Ishikawa (cell line): ENCODE measurements at regions not wholly inside any gene's neighbourhood (a gene's known extent, or its start where the extent isn't known, plus 50 kb on each side); places are given as distances from the start of the nearest gene placed in this dataset.

Experiments
- CEBPB ChIP-seq: IDR thresholded peaks from 2 replicates; pipeline ENCODE4 v1.6.1; 2012
- CREB1 ChIP-seq: IDR thresholded peaks from 2 replicates; pipeline ENCODE4 v1.6.1; 2012; ENCODE audit warnings: low read depth
- EGR1 ChIP-seq: IDR thresholded peaks from 2 replicates; pipeline ENCODE4 v1.6.1; 2012
- EP300 ChIP-seq: IDR thresholded peaks from 2 replicates; pipeline ENCODE4 v1.6.1; 2012; ENCODE audit warnings: borderline replicate concordance
- FOXM1 ChIP-seq: IDR thresholded peaks from 2 replicates; pipeline ENCODE4 v1.6.1; 2012; ENCODE audit warnings: low read depth, borderline replicate concordance
- NFIC ChIP-seq: IDR thresholded peaks from 2 replicates; pipeline ENCODE4 v1.6.1; 2012
- RAD21 ChIP-seq: IDR thresholded peaks from 2 replicates; pipeline ENCODE4 v1.6.1; 2012; ENCODE audit warnings: low read depth
- REST ChIP-seq: IDR thresholded peaks from 2 replicates; pipeline ENCODE4 v1.6.1; 2012; ENCODE audit warnings: low read depth, mild to moderate bottlenecking
- TAF1 ChIP-seq: IDR thresholded peaks from 2 replicates; pipeline ENCODE4 v1.6.1; 2012; ENCODE audit warnings: low read depth, mild to moderate bottlenecking
- TCF12 ChIP-seq: IDR thresholded peaks from 2 replicates; pipeline ENCODE4 v1.6.1; 2012; ENCODE audit warnings: low read depth
- TEAD4 ChIP-seq: IDR thresholded peaks from 2 replicates; pipeline ENCODE4 v1.6.1; 2012
- USF1 ChIP-seq: IDR thresholded peaks from 2 replicates; pipeline ENCODE4 v1.6.1; 2012
- YY1 ChIP-seq: IDR thresholded peaks from 2 replicates; pipeline ENCODE4 v1.6.1; 2012; ENCODE audit warnings: low read depth
- ZBTB7A ChIP-seq: IDR thresholded peaks from 2 replicates; pipeline ENCODE4 v1.6.1; 2012; ENCODE audit warnings: low read depth
- TF ChIP-seq, protein P1 (sequence below): IDR thresholded peaks from 2 replicates; pipeline ENCODE4 v1.6.1; 2012

DNA sequence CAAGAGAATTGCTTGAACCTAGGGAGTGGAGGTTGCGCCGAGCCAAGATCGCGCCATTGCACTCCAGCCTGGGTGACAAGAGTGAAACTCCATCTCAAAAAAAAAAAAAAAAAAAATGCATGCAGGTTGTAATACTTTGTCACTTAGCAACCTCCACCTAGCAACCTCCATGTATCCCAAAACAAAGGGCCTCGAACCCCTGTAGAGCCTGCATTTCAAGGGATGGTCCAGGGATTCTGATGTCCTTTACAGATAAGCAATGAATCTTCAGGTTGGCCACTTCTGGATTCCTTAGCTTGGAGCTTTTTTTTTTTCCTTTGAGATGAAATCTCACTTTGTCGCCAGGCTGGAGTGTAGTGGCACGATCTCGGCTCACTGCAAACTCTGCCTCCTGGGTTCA lies 1211.0 kb downstream of the TYW1 start:
- TF ChIP-seq, protein P1, sequence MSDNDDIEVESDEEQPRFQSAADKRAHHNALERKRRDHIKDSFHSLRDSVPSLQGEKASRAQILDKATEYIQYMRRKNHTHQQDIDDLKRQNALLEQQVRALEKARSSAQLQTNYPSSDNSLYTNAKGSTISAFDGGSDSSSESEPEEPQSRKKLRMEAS = no peak
- TF ChIP-seq TCF12 (no peak), RAD21 (no peak), CREB1 (no peak), EGR1 (no peak), TAF1 (no peak), YY1 (no peak), TEAD4 (no peak), USF1 (no peak), REST (no peak), FOXM1 (no peak), NFIC (no peak), EP300 (no peak), ZBTB7A (no peak), CEBPB (no peak)

DNA sequence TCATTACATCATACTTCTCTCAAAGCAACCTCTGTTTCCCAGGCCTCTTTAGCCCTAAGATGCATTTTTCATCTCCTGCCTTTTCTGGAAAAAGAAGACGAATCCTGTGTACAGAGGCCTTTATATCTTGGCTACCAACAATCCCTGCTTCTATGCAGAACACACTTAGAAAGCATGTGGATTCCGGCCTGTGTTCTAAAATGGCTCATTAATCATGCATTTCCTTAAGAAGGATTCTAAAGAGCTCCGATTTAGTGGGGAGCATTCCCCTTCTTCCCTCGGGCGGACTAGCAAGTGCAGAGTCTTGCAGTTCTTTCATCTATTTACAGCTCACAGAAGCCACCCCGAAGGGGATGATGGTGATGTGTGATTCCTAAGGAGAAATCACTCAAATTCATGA lies 1212.9 kb downstream of the TYW1 start:
- no peak for TF ChIP-seq EP300
- no peak for TF ChIP-seq FOXM1
- TF ChIP-seq CREB1 = no peak
- no peak for TF ChIP-seq TEAD4
- no peak for TF ChIP-seq ZBTB7A
- TF ChIP-seq, protein P1 = no peak
- TF ChIP-seq EGR1 = no peak
- no peak for TF ChIP-seq YY1
- no peak for TF ChIP-seq USF1
- TF ChIP-seq REST = no peak
- TF ChIP-seq RAD21 = no peak
- no peak for TF ChIP-seq TCF12
- TF ChIP-seq TAF1 = no peak
- no peak for TF ChIP-seq CEBPB
- no peak for TF ChIP-seq NFIC

DNA sequence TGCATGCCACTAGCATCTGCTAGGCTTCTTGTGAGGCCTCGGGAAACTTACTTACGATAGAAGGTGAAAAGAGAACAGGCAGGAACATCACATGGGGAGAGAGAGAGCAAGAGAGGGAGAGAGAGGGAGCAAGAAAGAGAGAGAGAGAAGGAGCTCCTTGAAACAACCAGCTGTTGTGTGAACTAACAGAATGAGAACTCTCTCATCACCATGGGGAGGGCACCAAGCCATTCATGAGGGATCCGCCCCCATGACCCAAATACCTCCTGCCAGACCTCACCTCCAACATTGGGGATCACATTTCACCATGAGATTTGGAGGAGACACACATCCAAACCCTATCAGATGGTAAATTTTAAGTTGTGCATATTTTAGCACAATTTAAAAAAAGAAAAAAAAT lies 1217.2 kb downstream of the TYW1 start:
- TF ChIP-seq CEBPB = no peak
- TF ChIP-seq YY1 = no peak
- TF ChIP-seq ZBTB7A = no peak
- no peak for TF ChIP-seq REST
- no peak for TF ChIP-seq EP300
- no peak for TF ChIP-seq USF1
- no peak for TF ChIP-seq EGR1
- no peak for TF ChIP-seq CREB1
- no peak for TF ChIP-seq NFIC

DNA sequence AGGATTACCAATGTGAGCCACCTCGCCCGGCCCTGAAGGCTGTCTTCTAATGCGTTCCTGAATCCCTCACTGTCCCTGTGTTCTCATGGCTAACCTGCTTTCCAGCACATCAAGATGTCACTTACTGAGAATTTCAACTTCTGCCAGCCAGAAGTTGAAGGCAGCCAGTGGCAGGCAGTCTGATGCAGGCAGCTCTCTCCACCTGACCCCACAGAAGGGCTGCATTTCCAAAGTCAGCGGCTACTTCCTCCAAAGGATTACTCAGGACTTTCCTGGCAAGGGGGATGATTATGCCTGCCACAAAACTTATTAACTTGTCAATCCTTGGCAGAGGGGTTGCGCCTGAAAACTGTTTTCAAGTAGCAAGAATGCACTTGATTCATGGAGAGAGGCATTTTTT lies 1219.4 kb downstream of the TYW1 start:
- TF ChIP-seq ZBTB7A (no peak), TCF12 (no peak), CREB1 (no peak), EGR1 (no peak), RAD21 (no peak), NFIC (no peak), EP300 (no peak), TAF1 (no peak), YY1 (no peak), CEBPB (no peak), USF1 (no peak), REST (no peak), FOXM1 (no peak), TEAD4 (no peak)
- TF ChIP-seq, protein P1 = no peak
